ENCODE measurements at regions not wholly inside any gene's neighbourhood (a gene's known extent, or its start where the extent isn't known, plus 50 kb on each side); places are given as distances from the start of the nearest gene placed in this dataset.

DNA sequence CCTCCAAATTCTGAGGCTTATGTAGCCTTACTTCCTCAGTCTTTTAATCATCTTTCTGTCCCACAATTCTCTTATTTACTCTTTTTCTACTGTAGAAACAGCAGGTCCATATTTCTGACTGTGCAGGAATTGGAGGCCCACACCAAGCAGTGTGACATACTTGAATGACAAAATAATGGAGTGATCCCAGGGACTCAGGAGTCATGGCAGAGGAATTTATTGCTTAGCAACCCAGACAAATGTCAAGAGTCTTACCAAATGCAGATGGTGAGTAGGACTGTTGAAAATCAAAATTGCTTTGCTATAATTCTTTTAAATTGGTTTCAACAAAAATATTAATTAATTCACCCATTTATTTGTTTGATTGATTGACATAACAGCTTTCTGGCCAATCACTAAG is 59.9 kb downstream of the HTR1B start:
- DNase-seq = no peak

DNA sequence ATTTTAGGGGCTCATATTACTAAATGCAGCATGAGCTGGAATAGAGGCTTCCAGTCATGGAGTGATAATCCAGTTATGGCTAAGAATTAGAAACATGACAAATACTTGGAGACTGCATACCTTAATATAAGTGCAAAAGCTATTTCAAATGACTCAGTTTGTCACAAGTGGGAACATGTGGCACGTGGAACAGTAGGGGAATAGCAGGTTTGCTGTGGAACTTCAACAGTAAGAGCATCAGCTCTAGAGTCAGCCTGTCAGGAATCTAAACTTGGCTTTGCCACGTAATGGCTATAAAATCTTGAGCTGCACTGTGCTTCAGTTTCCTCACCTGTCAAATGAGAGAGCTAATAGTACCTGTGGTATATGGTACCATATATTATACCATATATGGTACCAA is 62.1 kb downstream of the HTR1B start:
- no peak for DNase-seq

DNA sequence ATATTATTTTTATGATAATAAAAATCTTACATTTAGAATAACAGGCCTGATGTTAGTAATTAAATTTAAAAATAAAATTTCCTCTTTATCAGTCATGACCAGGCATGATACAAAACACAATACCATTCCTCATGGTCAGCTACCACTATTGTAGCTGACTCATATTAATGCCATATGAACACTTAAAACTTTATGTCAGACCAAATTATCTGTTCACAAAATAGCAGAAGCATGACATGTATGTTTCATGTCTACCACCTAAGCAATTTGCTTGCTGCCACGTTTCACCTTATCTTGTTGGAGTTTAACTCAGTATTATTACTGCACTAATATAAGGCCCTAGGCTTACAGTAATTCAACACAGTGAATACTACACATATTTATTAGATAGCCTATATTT is 65.7 kb downstream of the HTR1B start:
- no peak for DNase-seq

DNA sequence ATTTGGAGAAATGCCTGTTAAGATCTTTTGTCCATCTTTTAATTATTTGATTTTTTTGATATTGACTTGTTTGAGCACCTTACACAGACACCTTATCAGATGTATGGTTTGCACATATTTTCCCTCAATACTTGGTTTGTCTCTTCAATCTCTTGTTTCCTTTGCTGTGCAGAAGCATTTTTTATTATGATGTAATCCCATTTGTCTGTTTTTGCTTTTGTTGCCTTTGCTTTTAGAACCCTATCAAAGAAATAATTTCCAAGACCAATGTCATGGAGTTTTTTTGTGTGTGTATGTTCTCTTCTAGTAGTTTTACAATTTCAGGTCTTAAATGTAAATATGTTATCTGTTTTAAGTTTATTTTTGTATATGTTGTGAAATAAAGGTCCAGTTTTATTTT is 73.9 kb downstream of the HTR1B start:
- DNase-seq = no peak

DNA sequence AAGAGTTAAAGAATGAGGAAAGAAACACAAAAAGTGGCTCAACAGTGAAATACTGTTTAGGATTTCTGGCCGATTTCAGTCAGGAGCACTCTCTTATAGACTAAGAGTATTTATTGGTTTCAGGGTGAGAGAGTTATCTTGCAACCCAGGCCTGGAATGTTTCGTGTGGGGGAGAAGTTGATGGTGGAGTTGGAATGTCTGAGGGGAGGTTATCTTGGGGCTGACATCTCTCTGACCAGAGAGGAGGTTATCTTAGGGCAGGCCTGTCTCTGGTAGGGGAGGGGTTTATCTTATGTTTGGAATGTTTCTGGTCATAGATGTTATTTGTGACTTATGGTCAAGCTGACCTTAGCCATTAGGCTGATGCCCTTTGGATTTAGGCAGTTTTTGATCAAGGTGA is 80.3 kb downstream of the HTR1B start:
- no peak for DNase-seq

DNA sequence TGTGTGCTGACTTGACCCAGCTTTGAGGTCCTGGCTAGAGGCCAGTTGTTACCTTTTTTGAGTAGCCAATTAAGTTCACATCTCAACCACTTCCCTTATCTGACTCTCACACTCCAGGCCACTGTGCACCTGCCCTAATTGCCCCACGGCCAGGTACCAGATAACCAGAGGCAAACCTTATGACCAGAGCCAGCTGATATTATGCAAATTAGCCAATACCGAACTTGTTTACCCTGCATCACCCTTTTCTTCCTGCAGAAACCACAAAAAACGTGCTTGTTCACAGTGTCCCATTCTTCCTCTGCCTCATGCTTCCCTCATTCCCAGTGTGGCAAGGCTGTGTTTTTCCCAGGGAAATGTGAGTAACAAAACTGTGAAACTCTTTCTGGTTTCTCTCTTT is 89.3 kb downstream of the HTR1B start:
- DNase-seq = no peak

DNA sequence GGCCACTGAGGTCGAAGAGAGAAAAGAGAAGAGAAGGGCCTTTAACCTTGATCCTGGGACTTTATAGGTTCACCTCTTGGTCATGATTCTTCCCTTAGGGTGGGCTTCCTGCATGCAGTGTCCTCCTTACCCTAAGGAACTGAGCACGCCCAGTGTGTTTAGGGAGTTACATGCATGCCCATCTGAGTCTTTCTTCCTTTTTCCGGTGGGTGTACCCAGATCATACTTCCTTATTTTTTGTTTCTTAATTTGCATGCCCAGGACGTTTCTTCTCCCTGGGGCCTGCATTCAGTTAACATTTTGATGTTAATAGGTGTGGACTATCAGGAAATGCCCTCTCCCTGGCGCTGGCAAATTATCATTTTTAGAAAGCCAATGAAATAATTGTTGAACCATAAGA is 91.5 kb downstream of the HTR1B start:
- DNase-seq = no peak

DNA sequence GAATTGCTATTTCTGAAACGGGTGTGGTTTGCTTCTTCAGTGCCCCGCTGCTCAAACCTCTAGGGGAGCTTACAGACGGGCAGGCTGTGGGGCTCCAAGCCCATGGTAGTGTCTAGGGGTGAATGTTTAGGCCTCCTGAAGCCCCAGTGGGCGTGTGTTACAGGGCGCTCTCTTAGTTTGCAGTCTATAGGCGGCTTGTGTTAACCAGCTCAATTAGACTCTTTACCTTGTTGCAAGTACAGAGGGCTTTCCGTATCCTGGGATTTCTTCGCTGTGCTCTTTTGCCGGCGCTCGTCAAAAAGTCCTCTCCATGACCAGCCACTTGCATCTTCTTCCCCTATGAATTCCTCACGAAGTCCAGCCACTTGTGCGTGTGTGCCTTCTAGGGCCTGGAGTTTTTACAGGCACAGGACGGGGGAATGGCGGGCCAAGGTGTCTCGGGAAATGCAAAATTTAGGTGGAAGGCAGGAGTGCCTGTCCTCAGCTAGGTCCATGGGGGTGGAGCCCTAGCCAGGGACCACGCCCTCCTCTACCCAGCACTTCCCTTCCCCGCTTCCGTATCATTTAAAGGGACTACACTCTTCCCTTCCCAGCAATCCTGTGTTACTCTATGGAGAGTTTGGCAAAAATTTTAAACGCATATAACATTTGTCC is 94.5 kb downstream of the HTR1B start:
- no peak for DNase-seq

DNA sequence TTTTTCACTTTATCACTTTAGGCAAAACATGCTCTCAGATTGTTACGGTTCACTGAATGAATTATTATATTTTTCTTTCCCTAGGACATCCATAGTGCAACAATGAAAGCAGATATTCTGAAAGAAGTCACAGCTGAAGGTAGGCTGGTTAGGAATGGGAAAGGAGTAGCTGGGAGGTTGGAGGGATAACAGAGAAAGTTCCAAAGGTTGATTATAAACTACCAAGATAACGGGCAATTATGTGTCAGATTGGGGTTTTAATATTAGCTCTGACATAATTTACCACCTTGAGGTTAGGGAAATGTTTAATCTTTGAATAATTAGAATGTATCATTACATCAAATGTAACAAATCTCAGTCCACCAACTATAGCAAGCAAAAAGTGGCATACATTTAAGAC is 96.5 kb downstream of the HTR1B start:
- DNase-seq = no peak

DNA sequence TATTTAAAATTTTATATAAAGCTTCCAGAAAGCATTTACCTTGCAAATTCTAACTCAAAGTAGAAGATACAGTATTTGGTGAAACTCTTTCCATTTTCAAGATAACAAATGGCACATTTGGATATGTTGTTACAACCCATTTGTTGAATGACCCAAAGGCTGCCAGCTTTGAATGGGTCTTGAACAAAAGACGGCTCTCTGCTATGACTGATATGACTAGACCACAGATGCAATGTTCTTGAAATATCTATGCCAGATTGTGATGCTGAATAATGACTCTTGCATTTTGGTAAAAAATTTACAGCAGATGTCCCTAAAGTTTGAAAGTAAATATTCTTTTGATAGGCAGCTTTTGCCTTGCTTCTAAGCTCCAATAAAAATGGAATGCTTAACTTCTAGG is 99.6 kb downstream of the HTR1B start:
- DNase-seq = no peak

DNA sequence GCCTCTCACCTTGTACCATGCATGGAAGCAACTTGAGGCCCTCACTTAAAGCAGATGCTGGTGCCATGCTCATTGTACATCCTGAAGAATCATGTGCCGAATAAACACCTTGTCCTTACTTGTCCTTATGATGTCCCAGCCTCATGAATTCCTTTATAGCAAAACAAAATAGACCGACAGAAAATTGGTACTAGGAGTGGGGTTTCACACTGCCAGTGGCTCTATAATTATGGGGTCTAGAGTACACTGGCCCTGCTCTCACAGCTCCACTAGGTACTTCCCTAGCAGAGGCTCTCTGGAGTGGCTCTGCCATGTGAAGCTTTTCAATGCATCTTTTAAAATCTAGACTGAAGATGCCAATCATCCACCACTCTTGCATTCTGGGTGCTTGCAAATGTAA is 101.2 kb downstream of the HTR1B start:
- DNase-seq = no peak

DNA sequence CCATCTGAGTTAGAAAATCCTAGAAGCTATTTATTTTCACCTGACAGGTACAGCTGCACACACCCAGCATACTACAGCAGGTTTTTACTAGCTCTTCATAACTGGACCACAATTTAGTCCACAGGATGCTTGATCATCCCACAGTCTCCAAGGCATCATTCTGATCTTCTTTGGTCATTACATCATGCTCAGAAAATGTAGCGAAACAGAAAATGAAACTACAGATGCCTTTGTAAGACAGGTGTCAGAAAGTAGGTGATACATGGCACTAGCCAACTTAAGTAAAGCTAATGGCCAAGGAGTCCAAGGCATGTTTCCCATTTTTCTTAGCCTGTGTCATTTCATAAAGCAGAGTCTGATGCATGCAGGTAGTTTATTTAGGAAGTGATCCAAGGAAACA is 102.3 kb downstream of the HTR1B start:
- no peak for DNase-seq

DNA sequence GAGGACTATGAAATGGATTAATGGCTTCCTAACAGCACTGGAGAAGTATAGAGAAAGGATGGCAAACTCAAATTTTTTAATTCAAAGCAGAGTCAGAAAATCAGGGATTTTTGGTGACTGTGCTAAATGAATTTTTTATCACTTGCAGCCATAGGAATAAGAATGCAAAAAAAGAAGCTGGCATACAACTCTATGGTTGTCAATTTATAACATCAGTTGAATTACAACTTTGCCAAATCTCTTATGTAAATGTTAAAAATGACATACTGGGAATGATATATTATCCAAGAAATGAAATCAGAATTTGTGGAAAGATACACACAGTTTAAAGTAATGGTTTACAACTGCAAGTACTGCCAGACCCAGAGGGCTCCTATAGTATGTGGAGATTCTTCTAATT is 106.5 kb downstream of the HTR1B start:
- no peak for DNase-seq

DNA sequence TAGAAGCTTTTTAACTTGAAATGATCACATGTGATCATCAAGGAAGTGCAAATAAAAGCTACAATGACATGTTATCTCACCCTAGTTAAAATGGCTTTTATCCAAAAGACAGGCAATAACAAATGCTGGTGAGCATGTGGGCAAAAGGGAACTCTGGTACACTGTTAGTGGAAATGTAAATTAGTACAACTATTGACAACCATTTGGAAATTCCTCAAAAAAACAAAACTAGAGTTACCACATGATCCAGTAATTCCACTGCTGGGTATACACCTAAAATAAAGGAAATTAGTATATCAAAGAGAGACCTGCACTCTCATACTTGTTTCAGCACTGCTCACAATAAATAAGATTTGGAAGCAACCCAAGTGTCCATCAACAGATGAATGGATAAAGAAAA is 108.7 kb downstream of the HTR1B start:
- no peak for DNase-seq

DNA sequence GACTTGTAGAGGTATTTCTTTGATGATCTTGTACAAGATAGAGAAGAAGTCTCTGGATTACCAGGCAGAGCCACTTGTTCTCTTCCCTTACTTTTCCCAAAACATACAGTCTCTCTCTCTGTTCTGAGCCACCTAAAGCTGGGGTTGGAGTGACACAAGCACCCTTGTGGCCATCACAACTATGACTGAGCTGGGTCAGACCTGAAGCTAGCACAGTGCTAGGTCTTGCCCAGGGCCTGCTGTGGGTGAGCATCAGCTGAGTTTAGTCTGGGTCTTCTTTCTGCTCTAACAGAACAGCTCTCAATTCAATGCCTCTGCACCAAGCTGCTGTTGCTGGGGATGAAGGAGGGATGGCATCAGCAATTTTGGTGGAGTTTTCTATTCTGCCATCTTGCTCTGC is 110.2 kb downstream of the HTR1B start:
- DNase-seq = no peak

DNA sequence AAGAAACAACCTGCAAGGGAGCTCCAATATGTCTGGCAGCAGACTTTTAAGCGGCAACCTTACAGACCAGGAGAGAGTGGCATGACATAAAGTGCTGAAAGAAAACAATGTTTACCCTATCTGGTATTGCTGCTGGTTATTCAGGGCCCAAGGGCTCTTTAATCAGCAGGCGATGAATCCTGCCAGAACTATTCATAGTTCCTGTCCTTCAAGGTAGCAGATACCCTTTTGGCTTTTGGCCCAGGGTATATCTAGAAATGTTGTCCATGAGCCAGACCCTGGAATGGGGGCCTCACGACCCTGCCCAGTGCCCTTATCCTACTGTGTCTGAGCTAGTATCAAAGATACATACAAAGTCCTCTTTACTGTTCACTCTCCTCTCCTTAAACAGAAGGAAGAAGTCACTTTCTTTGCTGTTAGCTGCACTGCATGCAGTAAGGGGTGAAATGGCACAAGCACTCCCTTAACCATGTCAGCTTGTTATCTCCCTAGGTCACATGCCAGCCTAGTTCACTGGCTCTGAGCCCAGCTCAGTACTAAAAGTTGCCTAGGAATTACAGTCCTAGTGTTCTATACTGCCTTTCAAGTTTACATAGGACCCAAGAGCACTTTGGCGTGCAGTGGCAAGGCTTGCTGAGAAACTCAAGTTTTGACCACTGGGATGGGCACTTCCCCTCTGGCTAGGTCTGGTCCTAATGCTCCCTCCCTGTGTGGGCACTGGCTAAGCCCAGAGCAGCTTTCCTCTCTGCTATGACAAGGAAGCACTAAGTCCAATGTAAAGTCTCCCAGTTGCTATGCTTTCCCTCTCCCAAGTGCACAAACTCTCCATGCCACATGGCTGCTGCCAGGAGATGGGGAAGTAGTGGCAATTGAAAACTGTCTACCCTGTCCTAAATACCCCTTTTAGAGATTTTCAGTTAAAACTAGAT is 122.0 kb downstream of the HTR1B start:
- DNase-seq = no peak

DNA sequence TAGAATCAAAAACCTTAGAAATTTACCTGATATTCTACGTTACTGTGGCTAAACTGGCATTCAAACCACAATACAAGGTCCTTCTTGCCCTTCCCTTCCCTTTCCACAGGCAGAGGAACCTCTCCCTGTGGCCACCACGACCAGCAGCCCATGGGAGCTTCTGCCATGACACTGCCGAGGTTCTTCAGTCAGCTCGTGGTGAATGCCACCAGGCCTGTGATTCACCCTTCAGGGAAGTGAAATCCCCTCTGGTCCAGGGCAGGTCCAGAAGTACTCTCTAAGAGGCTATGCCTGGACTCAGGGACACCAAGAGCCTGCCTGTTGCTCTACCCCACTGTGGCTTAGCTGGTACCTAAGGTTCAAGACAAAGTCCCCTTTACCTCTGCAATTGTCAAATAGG is 123.0 kb downstream of the HTR1B start:
- no peak for DNase-seq

DNA sequence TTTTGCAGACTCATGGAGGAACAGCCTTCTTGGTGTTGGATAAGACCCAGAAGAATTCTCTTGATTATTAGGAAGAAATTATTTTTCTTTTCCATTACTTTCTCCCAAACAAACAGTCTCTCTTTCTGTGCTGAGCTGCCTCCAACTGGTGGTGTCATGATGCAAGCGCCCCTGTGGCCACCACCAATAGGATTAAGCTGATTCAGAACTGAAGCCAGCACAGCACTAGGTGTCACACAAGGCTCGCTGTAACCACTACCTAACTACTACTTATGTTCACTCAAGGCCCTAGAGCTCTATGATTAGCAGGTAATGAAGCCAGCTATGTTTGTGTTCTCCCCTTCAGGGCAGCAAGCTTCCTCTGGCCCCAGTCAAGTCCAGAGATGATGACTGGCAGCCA is 123.4 kb downstream of the HTR1B start:
- no peak for DNase-seq

DNA sequence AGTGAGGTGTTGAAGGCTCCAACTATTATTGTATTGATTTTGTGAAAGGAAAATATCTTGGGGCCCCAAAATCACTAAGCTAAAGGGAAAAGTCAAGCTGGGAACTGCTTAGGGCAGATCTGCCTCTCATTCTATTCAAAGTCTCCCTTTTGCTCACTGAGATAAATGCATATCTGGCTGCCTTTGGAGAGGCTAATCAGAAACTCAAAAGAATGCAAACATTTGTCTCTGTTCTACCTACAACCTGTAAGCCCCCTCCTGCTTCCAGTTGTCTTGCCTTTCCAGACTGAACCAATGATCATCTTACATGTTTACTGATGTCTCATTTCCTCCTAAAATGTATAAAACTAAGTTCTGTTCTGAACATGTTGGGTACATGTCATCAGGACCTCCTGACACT is 125.9 kb downstream of the HTR1B start:
- no peak for DNase-seq

DNA sequence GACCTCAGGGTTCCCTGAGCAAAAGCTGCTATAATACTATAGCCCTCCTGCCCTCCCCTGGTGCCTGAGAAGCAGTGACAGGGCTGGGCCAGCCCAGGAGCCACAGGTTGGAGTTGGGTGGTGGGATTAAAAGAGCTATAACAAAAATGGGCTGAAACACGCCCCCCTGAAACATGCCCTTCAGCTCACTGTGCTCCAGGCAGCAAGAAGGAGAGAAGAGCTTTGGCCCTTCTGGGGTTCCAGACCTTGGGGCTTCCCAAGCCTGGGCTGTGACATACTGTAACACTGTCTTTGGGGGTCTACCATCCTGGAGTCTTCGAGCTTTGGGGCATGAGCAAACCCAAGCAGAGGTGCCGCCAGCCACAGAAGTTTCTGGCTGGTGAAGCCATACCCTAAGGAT is 129.2 kb downstream of the HTR1B start:
- DNase-seq = no peak

DNA sequence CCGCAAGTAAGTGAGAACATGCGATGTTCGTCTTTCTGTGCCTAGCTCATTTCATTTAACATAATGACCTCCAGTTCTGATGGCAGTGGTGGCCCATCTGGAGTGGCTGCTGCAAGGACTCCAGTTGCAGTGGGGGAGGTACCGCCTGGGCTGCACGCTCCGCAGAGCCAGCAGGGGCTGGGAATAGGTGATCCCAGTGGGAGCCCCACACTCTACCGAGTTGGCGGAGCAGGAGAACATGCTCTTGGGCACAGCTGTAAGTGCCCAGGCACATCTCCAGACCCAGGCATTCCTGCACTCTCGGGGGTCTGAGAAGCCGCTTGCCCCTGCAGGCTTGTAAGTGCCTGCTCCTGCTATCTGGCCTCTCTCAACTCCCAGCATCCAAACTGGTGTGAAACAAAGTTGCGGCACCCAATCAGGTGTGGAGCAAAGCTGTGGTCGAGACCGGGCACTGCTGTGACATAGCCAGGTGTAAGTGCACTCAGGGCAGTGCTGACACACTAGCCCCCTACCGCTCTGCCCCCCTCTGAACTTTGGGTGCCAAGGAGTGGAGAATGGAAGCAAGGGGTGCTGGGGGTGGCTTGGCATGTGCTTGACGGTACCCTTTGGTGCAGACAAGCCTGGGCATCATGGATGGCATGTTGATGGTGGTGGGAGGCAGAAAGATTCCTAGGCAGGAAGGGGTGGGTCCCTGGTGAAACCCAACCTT is 130.2 kb downstream of the HTR1B start:
- DNase-seq = no peak

DNA sequence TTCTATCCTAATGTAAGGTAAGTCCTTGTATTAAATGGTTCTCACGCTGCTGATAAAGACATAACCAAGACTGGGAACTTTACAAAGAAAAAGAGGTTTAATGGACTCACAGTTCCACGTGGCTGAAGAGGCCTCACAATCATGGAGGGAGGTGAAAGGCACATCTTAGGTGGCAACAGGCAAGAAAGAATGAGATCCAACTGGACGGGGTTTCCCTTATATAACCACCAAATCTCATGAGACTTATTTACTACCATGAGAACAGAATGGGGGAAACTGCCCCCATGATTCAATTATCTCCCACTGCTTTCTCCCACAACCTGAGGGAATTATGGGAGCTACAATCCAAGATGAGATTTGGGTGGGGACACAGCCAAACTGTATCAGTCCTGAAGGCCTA is 136.6 kb downstream of the HTR1B start:
- no peak for DNase-seq

DNA sequence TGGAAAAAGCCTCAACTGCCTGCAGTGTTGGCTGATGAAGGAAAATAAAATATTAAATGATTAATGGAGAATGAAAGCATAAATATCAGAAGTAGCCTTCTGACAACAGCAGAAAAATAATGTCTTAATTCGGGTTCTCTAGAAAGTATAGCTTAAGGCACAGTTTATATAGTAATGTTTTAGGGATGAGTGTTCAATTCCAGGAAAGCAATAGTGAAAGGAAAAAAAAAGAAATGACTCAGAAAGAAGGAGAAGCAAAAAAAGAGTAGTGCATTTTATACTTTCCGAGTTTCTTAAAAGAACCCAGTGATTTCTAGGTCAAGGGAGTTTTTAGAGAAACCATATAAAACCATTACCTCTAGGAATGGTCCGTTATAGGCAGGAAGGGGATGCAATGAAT is 137.3 kb downstream of the HTR1B start:
- DNase-seq = no peak

DNA sequence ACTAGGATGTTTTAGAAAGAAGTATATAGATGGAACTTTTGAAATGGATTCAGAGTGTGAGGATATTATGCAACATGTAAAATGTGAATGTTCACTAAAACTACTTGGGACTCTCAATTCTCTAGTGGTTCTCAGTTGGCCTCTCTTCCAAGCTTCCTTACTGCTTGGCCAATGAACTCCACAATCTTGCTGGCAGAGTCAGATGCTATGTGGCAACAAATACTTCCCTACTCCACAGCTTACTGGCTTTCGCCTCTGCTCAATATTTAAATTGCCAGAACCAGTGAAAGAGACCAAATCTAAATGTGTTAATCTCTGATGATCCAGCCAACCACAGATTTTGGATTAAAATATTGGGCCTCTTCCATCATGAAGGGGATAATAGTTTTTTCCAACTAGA is 138.4 kb downstream of the HTR1B start:
- no peak for DNase-seq
